GM23248 (cell line): ENCODE measurements at regions not wholly inside any gene's neighbourhood (a gene's known extent, or its start where the extent isn't known, plus 50 kb on each side); places are given as distances from the start of the nearest gene placed in this dataset.

ENCODE experiments used
- DNase-seq: peaks from one replicate; pipeline ENCODE4 v3.0.0-alpha.2; 2015
- H2AFZ ChIP-seq: fragments of 200-600 bp; sonication (generic); 2 replicates; pipeline ENCODE4 v1.6.1; 2016; ENCODE audit warnings: antibody characterized with exemption
- H3F3A ChIP-seq: fragments of 200-600 bp; sonication (generic); 2 replicates; pipeline ENCODE4 v1.6.1; 2016; ENCODE audit warnings: mild to moderate bottlenecking, antibody characterized with exemption, mixed run types; ENCODE audit not compliant: insufficient read depth
- H3K27ac ChIP-seq: fragments of 200-600 bp; sonication (generic); 2 replicates; pipeline ENCODE4 v1.5.1; 2016; ENCODE audit warnings: mild to moderate bottlenecking
- H3K27me3 ChIP-seq: fragments of 200-600 bp; sonication (generic); replicated peaks from 2 replicates; pipeline ENCODE4 v1.6.1; 2016; ENCODE audit warnings: mild to moderate bottlenecking; ENCODE audit not compliant: insufficient read depth
- H3K36me3 ChIP-seq: fragments of 200-600 bp; sonication (generic); 2 replicates; pipeline ENCODE4 v1.6.1; 2016; ENCODE audit warnings: low read depth, mild to moderate bottlenecking
- H3K4me1 ChIP-seq: fragments of 200-600 bp; sonication (generic); 2 replicates; pipeline ENCODE4 v1.6.1; 2016; ENCODE audit warnings: mild to moderate bottlenecking; ENCODE audit not compliant: insufficient read depth
- H3K4me2 ChIP-seq: fragments of 200-600 bp; sonication (generic); one replicate; pipeline ENCODE4 v1.6.1; 2016; ENCODE audit warnings: mild to moderate bottlenecking; ENCODE audit not compliant: unreplicated experiment
- H3K4me3 ChIP-seq: fragments of 200-600 bp; sonication (generic); 2 replicates; pipeline ENCODE4 v1.5.1; 2016; ENCODE audit warnings: mild to moderate bottlenecking
- H3K79me2 ChIP-seq: fragments of 200-600 bp; sonication (generic); 2 replicates; pipeline ENCODE4 v1.6.1; 2016; ENCODE audit warnings: mild to moderate bottlenecking; ENCODE audit not compliant: insufficient read depth
- H3K9ac ChIP-seq: fragments of 200-600 bp; sonication (generic); 2 replicates; pipeline ENCODE4 v1.6.1; 2016; ENCODE audit warnings: mild to moderate bottlenecking
- H3K9me2 ChIP-seq: fragments of 200-600 bp; sonication (generic); 2 replicates; pipeline ENCODE4 v1.6.1; 2016; ENCODE audit warnings: mixed run types, mild to moderate bottlenecking, moderate library complexity; ENCODE audit not compliant: insufficient read depth
- H3K9me3 ChIP-seq: fragments of 200-600 bp; sonication (generic); one replicate; pipeline ENCODE4 v1.6.1; 2017; ENCODE audit warnings: low read depth
- H4K20me1 ChIP-seq: fragments of 200-600 bp; sonication (generic); 2 replicates; pipeline ENCODE4 v1.6.0; 2016; ENCODE audit not compliant: insufficient read depth
- EZH2 ChIP-seq: fragments of 200-600 bp; sonication (generic); IDR thresholded peaks from 2 replicates; pipeline ENCODE4 v1.6.1; 2018; ENCODE audit warnings: antibody characterized with exemption, mild to moderate bottlenecking; ENCODE audit not compliant: insufficient read depth, poor library complexity, severe bottlenecking
- EZH2phosphoT487 ChIP-seq: fragments of 200-600 bp; sonication (generic); IDR thresholded peaks from 2 replicates; pipeline ENCODE4 v1.6.1; 2018; ENCODE audit warnings: antibody characterized with exemption, moderate library complexity, mild to moderate bottlenecking, low read depth; ENCODE audit not compliant: insufficient read depth
- WGBS, 2 experiments: methylation state at CpG; one replicate each; pipeline ENCODE4 v1.1.6; 2015 to 2017; ENCODE audit warnings: low lambda C conversion rate in 2 of 2, low coverage in 1 of 2; ENCODE audit errors: missing lambda C conversion rate in 2 of 2; 5-methylcytosine and 5-hydroxymethylcytosine counted together
- in situ Hi-C: fragments of 300-500 bp; cut with MboI; formaldehyde crosslinking; loops from 2 replicates; pipeline ENCODE4 v1.15.0; 2020

GRCh38 chr10:28761084-28761846 is 83.9 kb downstream of the BAMBI start:
- WGBS, 2 experiments: 5 to 8% methylated on average over 5 of the region's 5 CpGs
- Histone ChIP-seq H3K4me3 (no peak overlapping the region), H3F3A (no peaks in the 10 kb centered on the region), H3K9me3 (no peaks in the 10 kb centered on the region), H3K4me2 (no peak overlapping the region), H3K79me2 (no peaks in the 10 kb centered on the region), H3K9ac (no peak overlapping the region), H3K9me2 (no peaks in the 10 kb centered on the region), H4K20me1 (no peaks in the 10 kb centered on the region), H3K36me3 (no peaks in the 10 kb centered on the region), H3K27me3 (no peaks in the 10 kb centered on the region), H3K27ac (no peak overlapping the region), H2AFZ (no peak overlapping the region; the same call in 1 of the 2 replicates), H3K4me1 (no peaks in the 10 kb centered on the region)
- in situ Hi-C loops: no loop called here
- TF ChIP-seq EZH2: no peak
- TF ChIP-seq EZH2phosphoT487: no peak
- DNase-seq: no peak

DNA sequence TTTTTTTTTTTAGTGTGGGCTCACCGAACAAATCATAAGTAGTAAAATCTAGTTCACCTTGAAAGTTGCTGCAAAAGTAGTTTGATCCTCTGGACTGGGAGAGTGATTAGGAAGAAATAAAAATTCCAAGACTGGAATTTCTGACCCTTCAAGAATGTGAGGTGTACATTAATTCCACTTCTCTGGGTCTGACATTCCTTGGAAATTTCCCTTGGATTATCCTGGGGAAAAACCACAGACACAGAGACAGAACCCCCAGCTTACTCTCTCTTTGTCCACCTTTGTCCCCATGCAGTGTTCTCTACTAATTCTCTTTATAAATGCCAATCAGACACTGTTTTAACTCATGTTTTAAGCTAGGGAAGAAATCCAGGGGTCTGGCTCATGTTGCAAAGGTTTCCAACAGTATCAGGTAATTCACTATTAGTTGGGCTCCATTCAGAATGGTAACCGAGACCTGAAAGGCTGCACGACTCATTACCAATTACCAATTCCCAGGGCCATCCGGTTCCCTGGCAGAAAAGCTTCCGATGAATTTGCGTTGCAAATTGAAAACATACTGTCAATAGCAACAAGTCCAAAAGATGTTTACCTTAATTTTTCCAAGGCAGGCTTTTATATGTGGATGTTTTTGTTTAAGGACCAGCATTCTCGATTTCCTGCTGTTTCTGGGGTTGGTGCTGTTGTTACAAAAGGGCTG is 86.3 kb downstream of the BAMBI start:
- no peaks in the 10 kb centered on the region for H4K20me1 ChIP-seq
- H3K4me3 ChIP-seq: no peak overlapping the region
- no peaks in the 10 kb centered on the region for H3K27me3 ChIP-seq
- no peaks in the 10 kb centered on the region for H3K36me3 ChIP-seq
- no peaks in the 10 kb centered on the region for H3K9me2 ChIP-seq
- H3K4me1 ChIP-seq: no peaks in the 10 kb centered on the region
- H3K79me2 ChIP-seq: no peaks in the 10 kb centered on the region
- WGBS, 2 experiments: 2 to 4% methylated on average over 7 of the region's 7 CpGs
- H2AFZ ChIP-seq: no peak overlapping the region
- no peaks in the 10 kb centered on the region for H3K9me3 ChIP-seq
- no peak overlapping the region for H3K4me2 ChIP-seq
- in situ Hi-C loops: no loop called here
- no peak for TF ChIP-seq EZH2
- TF ChIP-seq EZH2phosphoT487: no peak
- no peak overlapping the region for H3K27ac ChIP-seq
- H3K9ac ChIP-seq: no peak overlapping the region
- H3F3A ChIP-seq: no peaks in the 10 kb centered on the region
- no peak for DNase-seq

DNA sequence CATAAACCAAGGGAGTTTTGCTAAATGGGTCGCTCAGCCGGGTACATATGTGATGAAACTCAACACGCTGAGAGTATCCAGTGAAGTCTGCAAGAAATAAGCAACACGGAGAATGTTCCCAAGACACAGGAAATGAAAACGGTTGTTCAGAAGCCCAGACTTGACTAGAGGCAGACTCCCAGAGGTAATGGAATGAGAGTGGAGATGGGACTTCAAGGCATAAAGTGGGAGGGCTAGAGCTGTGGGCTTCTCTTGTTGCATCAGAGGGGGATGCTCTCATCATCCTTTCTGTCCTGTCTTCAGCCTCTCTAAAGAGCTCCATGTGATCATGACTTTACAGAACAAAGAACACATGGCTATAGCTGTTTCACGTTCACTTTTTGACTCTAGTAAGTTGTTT is 88.3 kb downstream of the BAMBI start:
- H3K27me3 ChIP-seq: no peaks in the 10 kb centered on the region
- no peaks in the 10 kb centered on the region for H3K79me2 ChIP-seq
- no peak overlapping the region for H3K27ac ChIP-seq
- H3K9me2 ChIP-seq: no peaks in the 10 kb centered on the region
- no peak overlapping the region for H3K4me2 ChIP-seq
- DNase-seq: no peak
- no peaks in the 10 kb centered on the region for H3K4me1 ChIP-seq
- no peak for TF ChIP-seq EZH2
- no peak for TF ChIP-seq EZH2phosphoT487
- H3K9ac ChIP-seq: no peak overlapping the region
- H3F3A ChIP-seq: no peaks in the 10 kb centered on the region
- H3K9me3 ChIP-seq: no peaks in the 10 kb centered on the region
- no peaks in the 10 kb centered on the region for H4K20me1 ChIP-seq
- no peak overlapping the region for H2AFZ ChIP-seq
- WGBS, 2 experiments: 3 to 7% methylated on average over 6 of the region's 6 CpGs
- H3K36me3 ChIP-seq: no peaks in the 10 kb centered on the region
- no peak overlapping the region for H3K4me3 ChIP-seq
- in situ Hi-C loops: no loop called here

DNA sequence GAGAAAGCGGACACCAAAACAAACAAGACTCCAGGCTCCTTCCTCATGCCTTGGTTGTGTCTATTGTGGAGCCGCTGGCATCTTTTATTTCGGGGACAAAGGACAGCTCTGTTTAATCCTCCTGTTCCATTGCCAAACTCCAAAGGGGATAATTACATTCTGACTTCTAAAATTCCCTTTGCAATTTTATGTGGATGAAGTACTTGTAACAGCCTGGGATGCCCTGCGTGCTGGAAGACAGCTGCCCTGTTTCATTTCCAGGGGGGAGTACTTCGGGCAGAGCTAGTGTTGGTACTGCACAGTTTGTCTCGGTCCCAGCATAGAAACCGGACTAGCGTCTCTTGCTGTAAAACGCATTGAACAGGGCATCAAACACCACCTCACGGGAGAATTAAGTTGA is 90.9 kb downstream of the BAMBI start:
- no peak overlapping the region for H3K4me2 ChIP-seq
- DNase-seq: no peak

More for the DNA sequence above, 90.9 kb downstream of the BAMBI start:
- no peak overlapping the region for H2AFZ ChIP-seq
- 18 to 21% methylated on average over 10 of the region's 10 CpGs for WGBS, 2 experiments
- no peak overlapping the region for H3K4me3 ChIP-seq
- H3F3A ChIP-seq: no peaks in the 10 kb centered on the region
- H3K9me2 ChIP-seq: no peaks in the 10 kb centered on the region
- H3K9ac ChIP-seq: no peak overlapping the region
- H3K27ac ChIP-seq: no peak overlapping the region
- H3K79me2 ChIP-seq: no peaks in the 10 kb centered on the region
- no peaks in the 10 kb centered on the region for H3K4me1 ChIP-seq
- in situ Hi-C loops: no loop called here
- no peaks in the 10 kb centered on the region for H3K9me3 ChIP-seq
- no peaks in the 10 kb centered on the region for H3K27me3 ChIP-seq
- no peak for TF ChIP-seq EZH2
- H3K36me3 ChIP-seq: no peaks in the 10 kb centered on the region
- no peaks in the 10 kb centered on the region for H4K20me1 ChIP-seq
